GM18951 (cell line): ENCODE measurements at regions not wholly inside any gene's neighbourhood (a gene's known extent, or its start where the extent isn't known, plus 50 kb on each side); places are given as distances from the start of the nearest gene placed in this dataset.
"Not testable (repeated sequence)": the region's sequence is repeated elsewhere in the genome, so short reads cannot be mapped to it uniquely, and the experiment has no call there.

ENCODE experiments used
- POLR2A ChIP-seq: IDR thresholded peaks from 4 replicates; pipeline ENCODE4 v1.6.1; 2011; ENCODE audit warnings: mild to moderate bottlenecking; ENCODE audit not compliant: insufficient read length, insufficient read depth; ENCODE audit errors: extremely low read depth
- in situ Hi-C: fragments of 300-500 bp; cut with MboI; formaldehyde crosslinking; loops from one replicate; pipeline ENCODE4 v1.12.0; 2022; ENCODE audit warnings: low sequenced_read_pairs, mixed read lengths, inconsistent platforms; ENCODE audit not compliant: unreplicated experiment

DNA sequence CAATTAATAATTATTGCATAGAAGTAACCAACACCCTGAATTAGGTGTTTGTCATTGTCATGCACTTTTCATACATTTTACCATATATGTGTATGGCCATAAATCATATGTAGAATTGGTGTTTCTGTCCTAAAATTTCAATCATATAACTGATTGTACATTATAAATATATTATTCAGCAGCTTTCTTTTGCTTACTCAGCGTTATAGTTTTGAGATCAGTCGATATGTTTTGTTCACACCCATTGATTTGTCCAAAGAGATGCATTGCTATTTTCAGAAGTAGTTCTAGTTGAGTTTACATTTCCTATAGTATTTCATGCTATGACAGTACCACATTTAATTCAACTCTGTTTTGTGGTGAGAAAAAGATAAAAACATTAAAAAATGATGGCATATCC lies 50.5 kb upstream of the PARP4 start:
- in situ Hi-C loops = no loop called here
- no peak for TF ChIP-seq POLR2A

DNA sequence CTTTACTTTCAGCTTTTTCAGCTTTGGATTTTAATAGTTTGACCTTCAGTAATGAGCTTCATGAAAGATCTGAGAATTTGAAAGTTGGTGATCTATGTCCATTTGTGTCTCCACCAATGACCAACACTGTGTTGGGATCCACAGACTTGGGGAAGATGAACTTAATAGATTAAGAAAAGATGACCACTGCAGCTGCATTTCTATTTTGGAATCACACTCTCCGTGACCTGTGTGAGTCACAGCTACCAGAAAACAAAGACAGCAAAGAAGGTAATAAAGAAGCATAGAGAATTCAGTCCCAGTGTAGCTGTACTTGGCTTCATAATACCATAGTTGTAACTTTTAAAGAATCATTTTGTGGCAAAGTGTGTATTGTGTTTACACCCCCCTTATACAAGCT lies 51.4 kb upstream of the PARP4 start:
- in situ Hi-C loops = not testable (repeated sequence)

DNA sequence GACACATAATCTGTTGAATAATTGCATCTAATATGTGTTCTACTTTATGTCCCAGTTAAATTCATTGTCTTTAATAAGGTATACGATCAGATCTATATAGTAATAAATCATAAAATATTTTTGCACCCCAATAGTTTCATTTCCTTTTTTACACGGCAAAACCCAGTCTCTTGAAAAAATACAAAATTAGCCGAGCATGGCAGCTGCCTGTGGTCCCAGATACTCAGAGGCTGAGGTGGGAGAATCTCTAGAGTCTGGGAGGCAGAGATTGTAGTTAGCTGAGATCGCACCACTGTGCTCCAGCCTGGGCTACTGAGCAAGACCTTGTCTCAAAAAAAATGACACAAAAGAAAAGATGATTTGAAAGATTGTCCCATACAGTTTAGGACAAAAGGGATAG lies 52.3 kb upstream of the PARP4 start:
- in situ Hi-C loops = no loop called here
- TF ChIP-seq POLR2A = no peak

DNA sequence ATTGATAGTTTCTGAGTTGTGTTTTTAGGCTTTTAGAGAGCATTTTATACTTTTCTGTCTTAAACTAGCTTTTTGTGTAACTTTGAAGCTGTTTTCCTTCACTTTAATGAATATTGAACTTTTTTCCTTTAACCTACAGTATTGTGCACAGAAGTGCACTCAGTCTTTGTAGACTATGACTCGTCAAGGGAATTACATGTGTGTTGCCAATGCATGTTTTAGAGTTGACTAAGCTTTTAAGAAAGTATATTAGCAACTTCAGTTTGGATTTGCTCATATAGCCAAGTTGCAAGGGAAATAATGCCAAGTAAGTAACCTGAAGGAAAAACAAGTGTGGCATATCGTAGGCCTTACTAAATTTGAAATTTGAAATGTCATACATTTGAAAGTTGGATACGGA lies 55.0 kb upstream of the PARP4 start:
- in situ Hi-C loops = not testable (repeated sequence)

DNA sequence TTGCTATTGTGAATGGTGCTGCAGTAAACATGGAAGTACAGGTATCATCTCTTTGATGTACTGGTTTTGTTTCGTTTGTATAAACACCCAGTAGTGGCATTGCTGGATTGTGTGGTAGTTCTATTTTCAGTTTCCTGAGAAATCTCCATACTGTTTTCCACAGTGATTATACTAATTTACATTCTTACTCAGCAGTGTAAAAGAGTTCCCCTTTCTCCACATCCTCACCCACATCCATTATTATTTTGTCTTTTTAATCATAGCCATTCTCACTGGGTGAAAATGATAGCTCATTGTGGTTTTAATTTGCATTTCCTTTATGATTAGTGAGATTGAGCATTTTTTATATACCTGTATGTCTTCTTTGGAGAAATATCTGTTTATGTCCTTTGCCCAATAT lies 62.3 kb upstream of the PARP4 start:
- TF ChIP-seq POLR2A = no peak
- in situ Hi-C loops = no loop called here

DNA sequence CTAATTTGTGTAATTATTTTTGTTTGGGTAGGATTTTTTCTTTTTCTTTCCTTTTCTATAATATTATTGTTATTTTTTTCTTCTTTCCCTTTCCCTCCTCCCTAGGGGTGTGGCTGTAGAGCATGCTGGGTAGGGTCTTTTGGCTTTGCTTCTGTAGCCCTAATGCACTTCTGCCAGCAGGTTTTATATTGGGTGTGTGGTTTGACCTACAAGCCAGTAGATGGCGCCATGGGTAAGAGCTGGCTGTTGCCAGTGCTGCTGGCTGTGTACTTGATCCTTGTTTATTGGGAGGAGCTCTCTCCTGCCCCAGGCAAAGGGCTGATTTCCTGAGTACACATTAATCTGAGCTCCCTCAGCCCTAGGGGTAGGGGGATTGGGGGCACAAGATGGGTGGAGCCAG lies 67.7 kb upstream of the PARP4 start:
- in situ Hi-C loops = not testable (repeated sequence)

DNA sequence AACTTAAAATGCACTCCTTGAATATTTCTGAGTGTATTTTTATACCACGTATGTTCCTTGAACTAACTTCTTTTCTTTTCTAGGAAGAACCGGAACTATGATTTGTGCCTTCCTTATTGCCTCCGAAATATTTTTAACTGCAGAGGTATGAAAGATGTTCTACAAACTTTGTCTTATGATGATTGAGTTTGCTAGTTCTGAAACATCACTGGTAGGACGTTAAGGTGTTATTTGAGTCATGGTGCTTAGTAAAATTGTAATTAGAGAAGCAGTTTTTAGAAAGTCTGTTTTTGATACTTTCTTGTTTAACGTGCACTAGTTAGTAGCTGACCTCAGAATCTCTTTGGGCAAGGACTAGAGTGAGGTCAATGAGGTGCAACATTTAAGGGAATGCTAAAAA lies 69.0 kb upstream of the PARP4 start:
- in situ Hi-C loops = not testable (repeated sequence)

DNA sequence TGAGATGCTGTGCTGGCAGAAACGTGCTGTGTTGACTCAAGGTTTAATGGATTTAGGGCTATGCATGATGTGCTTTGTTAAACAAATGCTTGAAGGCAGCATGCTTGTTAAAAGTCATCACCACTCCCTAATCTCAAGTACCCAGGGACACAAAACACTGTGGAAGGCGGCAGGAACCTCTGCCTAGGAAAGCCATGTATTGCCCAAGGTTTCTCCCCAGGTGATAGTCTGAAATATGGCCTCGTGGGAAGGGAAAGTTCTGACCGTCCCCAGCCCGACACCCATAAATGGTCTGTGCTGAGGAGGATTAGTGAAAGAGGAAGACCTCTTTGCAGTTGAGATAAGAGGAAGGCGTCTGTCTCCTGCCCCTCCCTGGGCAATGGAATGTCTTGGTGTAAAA lies 79.1 kb upstream of the PARP4 start:
- in situ Hi-C loops = not testable (repeated sequence)

DNA sequence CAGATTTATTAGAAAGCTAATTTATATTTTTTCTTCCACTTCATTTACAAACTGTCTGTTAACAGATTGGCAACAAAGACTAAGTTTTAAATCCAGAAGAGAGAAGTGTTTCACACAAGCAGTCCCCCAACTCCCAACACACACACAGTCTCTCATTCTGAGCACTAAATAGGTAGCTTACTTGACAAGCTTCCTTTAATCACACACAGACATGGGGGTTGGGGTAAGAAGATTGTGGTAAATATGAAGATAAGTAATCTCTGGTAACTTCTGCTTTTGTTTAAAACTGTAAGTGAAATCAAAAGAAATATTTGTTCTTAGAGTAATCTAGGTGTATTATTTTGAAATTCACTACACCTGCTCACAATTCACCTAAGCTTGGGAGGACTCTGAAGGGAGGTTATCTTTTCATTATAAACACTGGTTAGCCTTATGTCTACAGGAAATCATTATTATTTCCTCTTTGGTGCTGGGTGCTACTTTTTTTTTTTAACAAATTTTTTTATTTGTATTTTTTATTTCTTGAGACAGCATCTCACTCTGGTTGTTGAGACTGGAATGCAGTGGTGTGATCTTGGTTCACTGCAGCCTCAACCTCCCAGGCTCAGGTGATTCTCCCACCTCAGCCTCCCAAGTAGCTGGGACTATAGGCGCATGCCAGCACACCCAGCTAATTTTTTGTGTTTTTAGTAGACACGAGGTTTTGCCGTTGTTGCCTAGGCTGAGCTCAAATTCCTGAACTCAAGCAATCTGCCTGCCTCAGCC lies 82.1 kb upstream of the ATP12A start:
- in situ Hi-C loops = loop anchor here (5.0 kb wide), 1 partner anchor 354 kb away; no protein-coding TSS in a partner anchor

DNA sequence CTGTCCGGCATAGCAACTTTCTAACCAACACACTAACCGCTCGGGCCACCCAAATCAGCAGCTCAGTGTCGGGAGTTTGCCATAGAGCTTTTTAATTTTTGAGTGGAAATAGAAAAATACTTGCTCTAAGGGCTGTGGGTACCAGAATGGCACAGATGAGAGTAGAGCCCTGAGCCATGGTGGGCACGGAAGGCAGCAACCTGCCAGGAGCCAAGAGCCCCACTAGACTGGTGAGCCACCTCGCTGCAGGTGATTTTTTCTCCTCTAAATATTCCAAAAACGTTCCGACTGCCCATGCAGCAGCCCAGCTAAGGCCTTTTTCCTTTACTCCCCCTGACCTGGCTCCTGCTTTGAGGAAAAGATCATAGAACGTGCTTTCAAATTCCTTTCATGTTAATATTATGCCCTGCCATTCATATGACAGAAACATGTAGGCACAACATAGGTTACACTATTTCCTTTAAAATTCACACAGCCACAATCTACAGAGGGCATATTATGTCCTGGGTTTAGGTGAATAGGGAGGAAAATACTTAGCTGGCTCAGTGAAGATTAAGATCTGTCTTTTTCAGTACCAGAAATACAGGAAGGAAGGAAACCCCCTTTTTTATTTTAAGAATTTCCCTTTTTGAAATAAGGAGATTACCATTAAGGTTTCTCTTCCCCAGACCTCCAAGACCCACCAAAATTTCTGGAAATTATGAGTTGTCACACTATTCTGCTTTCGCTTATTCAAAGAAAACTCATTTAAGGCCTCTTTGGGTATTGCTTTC lies 81.0 kb upstream of the ATP12A start:
- in situ Hi-C loops = loop anchor here (5.0 kb wide), 1 partner anchor 353 kb away; no protein-coding TSS in a partner anchor

DNA sequence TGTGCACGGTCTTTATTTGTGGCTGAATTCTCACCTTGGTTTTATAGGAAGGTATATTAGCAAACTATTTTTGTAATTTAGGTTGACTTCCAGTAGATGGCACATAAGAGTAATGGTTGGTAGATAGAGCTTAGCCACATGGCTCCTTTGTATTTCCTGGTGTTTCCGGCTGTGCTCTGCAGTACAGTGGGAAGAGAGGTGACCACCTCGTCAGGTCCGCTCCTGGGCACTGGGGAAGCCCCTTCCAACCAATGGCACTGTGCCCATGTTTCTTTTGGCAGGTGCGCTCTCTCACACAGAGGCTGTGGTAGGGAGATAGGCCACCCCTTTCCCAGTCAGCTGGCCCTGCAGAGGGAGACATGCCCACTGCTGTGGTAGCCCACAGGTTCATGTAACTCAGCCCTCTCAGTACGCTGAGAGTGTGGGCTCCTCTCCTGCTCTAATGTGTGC lies 74.3 kb upstream of the ATP12A start:
- in situ Hi-C loops = no loop called here
- no peak for TF ChIP-seq POLR2A

DNA sequence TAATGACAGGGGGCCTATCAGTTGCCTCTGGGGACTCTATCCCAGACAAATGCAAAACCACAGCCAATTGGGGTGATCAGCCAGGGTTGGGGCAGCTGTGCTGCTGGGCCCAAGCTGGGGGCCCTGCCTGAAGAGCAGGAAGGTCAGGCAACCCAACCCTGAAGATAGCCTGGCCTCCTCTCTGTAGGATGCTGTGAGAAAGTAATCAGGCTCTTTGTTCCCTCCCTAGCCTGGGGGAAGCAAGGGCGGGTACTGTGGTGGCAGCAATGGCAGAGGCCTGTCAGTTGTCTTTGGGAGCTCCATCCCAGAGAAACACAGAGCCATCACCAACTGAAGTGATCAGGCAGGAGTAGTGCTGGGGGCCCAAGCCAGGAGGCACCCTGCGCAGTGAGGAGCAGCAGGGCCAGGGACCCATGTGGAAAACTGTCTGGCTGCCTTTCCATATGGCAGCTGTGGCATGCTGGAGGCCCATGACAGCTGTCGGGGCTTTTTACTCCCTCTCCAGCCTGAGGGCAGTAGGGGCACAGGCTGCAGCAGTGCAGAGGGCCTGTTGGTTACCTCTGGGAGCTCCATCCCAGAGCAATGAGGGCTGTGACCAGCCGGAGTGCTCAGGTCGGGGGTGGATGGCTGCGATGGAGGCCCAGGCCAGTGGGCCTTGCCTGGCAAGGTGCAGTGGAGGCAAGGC lies 73.6 kb upstream of the ATP12A start:
- in situ Hi-C loops = no loop called here
- TF ChIP-seq POLR2A = no peak

DNA sequence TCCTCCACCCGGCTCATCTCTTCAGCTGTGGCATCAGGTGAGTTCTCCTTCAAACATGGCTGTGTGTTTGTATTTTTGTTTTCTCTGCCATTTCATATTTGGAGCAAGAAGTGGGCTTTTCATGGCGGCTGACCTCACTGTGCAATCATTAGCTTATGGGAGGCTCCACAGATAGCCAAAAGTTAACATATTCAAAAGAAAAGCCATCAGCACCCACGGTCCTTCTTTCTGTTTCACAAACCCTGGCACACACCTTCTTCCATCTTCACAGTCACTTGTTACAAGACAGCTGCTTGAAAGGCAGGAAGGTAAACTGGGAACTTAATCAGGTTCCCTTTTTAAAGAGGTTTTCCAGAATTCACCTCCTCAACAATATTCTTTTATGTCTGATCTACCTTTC lies 69.3 kb upstream of the ATP12A start:
- in situ Hi-C loops = no loop called here
- no peak for TF ChIP-seq POLR2A

DNA sequence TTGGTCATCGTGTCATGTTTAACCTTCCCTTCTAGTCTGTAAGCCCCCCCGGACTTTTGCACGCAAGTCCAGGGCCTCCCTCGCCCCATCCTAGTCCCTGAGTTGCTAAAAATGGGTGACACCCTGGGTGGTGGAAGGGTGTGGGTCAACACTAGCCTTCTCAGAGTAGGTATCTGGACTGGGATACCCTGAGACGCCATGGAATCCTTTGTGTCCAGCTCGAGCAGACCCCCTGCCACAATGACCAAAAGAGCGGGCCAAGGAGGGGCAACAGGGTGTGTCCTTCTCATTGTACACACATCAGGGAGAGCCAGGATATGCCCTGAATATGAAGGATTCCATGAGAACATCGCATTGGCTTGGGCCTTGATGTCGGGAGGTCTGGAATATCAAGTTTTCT lies 67.5 kb upstream of the ATP12A start:
- no peak for TF ChIP-seq POLR2A
- in situ Hi-C loops = no loop called here

DNA sequence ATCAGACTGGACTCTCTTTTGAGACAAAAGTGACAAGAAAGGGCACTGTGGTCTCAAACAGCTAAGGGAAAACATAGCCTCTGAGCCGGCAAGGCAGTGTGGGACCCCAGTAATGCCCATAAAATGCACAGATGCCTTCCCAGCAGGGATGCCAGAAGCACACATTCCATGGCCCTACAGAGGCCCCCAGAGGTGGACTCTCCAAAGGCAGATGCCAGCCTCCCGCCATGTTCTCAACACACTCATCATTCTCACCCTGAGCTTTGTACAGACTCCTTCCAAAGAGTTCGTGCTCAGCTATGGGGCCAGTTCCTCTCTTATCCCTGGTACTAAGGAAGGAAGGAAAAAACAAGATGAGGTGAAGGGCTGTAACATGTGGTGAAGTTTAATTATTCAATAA lies 67.1 kb upstream of the ATP12A start:
- in situ Hi-C loops = no loop called here
- TF ChIP-seq POLR2A = no peak
